Posterior vena cava (tissue), 2 donors: ENCODE measurements at regions not wholly inside any gene's neighbourhood (a gene's known extent, or its start where the extent isn't known, plus 50 kb on each side); places are given as distances from the start of the nearest gene placed in this dataset.

ENCODE experiments used
- DNase-seq: peaks from one replicate; pipeline ENCODE4 v3.0.0-alpha.2; 2020; ENCODE audit warnings: low spot score
- intact Hi-C, 2 donors: fragments of 100-400 bp; cut with DNase I; formaldehyde crosslinking; loops; one replicate each; pipeline versions ENCODE4 v1.14.1 to v1.14.2; 2022 to 2023
- donor health status: DM: yes; HTN: yes; CAD: no.
- donor health status: DM: yes; HTN: yes; CAD: no.

- DNase-seq: no peak
- intact Hi-C loops: no loop called here
These were observed 98.1 kb upstream of the PAPPA start for GRCh38 chr9:116055536-116055935.

DNA sequence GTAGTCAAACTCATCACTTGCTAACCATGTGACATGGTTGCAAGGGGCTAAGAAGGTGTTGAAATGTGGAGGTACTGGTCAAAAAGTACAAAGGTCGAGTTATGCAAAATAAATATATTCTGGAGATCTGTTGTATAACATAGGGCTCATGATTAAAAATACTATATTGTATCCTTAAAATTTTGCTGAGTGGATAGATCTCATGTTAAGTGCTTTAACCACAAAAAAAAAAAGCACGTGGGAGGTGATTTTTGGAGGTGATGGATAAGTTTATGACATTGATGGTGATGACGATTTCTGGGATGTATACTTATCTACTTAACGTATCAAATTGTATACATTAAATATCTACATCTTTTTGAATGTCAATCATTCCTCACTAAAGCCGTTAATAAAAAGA lies 96.2 kb upstream of the PAPPA start:
- intact Hi-C loops: no loop called here
- no peak for DNase-seq

DNA sequence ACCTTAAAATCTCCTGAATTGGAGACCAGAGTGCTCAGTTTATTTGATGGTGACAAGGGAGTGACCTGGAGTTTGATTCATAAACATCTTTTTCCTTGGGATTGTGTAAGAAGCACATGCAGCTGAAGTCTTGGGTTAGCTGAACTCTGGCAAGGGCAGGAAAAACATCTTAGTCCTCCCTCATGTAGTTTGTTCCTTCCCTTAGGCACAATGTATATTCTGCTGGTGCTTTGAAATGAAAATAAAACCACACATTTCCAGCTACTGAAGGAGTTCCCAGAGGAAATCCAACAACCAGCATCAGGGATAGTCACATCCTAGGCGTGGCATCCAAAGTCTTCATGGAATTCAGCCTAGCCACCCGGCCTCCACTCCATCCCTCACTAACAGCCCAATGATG lies 95.2 kb upstream of the PAPPA start:
- intact Hi-C loops: no loop called here
- no peak for DNase-seq

DNA sequence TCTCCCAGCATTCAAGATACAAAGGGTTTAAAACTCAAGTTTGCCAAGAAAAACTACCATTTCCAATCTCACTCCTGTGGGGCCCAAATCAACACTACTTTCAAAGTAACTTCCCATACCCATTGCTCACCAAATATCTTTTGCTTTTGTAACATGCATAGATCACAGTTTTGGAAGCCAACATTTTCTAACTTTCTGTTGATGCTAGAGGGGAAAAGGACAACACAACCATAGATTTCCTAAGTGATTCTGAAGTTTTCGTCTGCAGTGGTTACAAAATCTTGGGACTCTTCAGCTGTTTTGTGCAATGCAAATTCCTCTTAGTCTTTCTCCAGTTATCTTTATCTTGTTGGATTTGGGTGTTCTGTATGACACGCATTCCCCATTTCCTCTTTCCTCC lies 94.1 kb upstream of the PAPPA start:
- DNase-seq: no peak
- intact Hi-C loops: no loop called here

DNA sequence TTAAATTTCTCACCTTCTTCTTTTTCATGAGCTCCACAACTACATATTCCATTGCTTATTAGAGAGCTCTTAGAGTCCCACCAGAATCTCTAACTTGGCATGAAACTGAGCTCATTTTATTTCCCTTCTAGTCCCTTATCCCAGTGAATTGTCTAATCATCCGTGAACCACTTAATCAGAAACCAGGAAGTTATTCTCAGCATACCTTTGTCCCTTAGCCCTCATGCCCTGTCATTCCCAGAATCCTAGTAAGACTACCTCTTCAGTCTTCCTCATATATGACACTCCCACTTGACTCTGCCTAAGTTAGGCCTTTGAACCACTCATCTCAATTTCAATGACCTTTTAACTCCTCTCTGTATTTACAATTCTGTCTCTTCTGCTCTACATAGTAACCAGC lies 93.0 kb upstream of the PAPPA start:
- intact Hi-C loops: no loop called here
- no peak for DNase-seq

- DNase-seq: no peak
- intact Hi-C loops: no loop called here
These were observed 91.9 kb upstream of the PAPPA start for GRCh38 chr9:116061546-116062205.

- DNase-seq: no peak
- intact Hi-C loops: no loop called here
These were observed 91.4 kb upstream of the PAPPA start for GRCh38 chr9:116062206-116062550.

DNA sequence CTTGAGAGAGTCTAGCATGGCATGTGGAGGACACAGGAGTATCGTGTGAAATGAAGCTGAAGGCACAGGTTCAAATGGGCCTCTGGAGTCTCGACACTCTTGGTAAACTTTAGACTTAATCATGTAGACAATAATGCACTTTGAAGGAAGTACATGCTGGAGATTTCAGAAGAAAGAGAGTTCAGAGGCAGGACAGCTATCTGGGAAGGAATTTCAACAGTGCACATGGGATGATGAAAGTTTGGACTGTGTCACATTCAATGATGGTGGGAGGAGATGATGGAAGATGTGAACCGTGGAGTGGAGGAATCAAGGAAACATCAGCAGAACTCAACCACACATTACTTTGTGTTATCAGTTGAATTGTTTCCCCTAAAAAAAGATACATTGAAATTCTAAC lies 88.6 kb upstream of the PAPPA start:
- DNase-seq: no peak
- intact Hi-C loops: no loop called here

DNA sequence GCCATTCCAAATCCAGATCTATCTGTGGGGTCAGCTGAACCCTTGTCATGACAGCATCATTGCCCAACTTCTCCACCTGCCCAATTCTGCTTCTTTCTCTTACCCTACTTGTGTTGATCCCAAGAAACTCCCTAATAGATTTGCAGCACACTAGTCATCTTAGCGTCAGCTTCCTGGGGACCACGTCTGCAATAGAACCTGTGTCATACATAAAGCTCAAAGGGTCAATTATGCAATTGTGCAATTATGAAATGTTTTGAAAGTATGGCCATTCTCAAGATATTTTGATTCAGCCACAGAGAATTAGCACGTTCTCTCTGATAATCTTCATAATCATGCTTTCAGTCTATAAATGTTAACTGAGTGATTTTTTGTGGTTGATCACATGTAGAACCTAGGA lies 87.4 kb upstream of the PAPPA start:
- intact Hi-C loops: no loop called here
- DNase-seq: no peak

- no peak for DNase-seq
- intact Hi-C loops: no loop called here
These were observed 86.0 kb upstream of the PAPPA start for GRCh38 chr9:116067566-116067965.

GRCh38 chr9:116070256-116070914 lies 83.2 kb upstream of the PAPPA start:
- no peak for DNase-seq
- intact Hi-C loops: no loop called here

DNA sequence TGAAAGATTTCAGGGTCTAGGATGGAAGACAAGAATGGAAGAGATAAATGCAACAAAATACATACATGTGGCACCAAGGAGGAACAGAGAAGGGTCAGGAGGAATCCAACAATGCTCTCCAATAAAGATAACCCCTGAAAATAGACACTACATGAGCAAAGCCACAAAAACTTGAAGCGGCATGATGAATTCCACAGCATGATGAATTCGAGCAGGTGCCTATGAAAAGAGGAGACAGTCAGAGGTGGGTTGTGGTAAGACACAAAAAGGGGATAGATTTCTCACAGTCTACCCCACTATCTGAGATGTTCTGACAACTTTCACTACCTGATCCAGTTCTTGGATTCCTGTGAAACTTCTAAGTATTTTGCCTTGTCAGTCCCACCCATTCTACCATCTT lies 81.5 kb upstream of the PAPPA start:
- intact Hi-C loops: no loop called here
- DNase-seq: no peak

DNA sequence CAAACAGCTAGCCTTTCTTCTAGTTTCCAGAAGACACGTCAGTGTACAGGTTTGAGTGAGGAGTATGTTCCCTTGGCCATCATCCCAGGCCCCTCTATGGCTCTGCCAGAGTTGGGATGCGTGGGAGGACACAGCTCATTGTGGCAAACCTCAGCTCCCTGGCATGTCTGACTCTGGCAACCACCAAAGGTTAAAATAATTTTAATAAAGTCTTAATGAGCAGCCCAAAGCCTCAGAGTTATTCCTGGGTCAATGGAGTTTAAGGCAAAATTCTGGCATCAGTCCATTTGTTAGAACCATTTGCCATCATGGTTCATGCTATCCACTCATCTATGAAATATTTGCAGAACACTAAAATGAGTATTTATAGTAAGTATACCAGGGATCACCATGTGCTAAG lies 79.8 kb upstream of the PAPPA start:
- no peak for DNase-seq
- intact Hi-C loops: no loop called here

DNA sequence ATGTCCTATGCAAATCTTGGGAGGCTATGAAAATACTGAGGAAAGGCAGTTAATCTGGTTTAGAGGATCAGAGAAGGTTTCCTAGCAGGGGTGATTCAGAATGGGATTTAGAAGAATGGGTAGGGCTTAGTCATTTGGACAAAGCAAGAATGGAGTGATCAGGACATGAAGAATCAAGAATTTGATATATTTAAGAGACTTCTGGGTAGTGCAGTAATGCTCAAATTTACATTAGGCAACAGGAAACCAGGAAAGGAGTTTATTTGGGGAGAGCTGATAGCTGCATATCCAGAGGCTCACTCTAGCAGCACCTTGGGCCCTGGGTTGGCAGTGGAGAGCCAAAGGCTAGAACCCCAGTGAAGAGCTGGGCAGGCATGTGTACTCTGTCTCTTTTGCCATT lies 78.9 kb upstream of the PAPPA start:
- intact Hi-C loops: no loop called here
- DNase-seq: no peak

DNA sequence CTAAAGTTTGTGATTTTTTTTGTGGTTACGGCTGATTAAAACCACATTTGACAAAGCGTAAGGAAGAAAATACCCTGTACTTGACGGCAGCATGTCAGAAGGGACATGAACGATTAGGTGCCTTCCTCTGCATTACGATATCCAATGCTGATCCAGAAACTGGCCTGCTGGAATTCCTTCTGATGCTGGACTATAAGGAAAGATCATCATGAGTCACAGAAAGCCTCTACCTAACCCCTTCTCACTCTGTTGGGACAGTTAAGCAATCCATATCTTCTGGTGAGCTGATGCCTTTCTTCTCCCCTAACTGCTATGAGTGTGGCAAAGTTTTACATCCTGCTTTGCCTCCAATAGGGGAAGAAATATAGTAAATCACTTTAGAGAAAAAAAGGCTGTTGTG lies 78.4 kb upstream of the PAPPA start:
- intact Hi-C loops: no loop called here
- no peak for DNase-seq

DNA sequence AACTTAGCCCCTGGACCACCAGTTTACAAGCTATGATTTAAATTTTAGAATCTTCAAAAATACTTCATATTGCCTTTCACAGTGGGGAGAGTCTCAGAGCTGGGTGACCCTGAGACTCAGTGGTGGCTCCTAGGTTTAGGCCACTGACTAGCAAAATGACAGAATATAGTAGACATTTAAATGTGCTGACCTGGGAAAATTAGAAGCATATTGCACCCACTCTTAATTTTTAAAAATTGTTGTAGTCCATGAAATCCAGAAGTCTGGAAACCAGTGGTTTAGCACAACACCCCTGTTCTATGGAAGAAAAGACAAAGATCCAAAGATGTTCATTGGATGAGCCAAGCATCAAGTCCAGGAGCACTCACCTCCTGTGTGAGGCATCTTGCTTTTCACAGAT lies 75.0 kb upstream of the PAPPA start:
- DNase-seq: no peak
- intact Hi-C loops: no loop called here

DNA sequence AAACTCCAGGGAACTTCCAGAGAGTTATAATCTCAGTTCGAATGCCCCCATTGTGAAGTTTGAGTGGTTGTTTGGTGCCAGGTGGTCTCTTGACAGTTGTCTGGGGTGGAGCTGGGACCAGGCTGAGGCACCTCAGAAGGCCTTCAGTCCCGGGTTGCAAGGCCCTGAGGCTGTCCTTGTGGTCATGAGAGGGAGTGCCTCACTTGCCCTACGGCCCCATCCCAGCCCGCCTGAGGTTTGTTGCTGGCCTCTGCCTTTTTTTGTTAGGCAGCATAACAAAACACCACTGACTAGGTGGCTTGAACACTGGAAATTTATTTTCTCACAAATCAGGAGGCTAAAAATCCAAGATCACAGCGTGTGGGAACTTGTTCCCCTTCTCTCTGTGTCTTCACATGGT lies 73.0 kb upstream of the PAPPA start:
- no peak for DNase-seq
- intact Hi-C loops: no loop called here

GRCh38 chr9:116081435-116082115 lies 72.0 kb upstream of the PAPPA start:
- intact Hi-C loops: no loop called here
- DNase-seq: no peak

DNA sequence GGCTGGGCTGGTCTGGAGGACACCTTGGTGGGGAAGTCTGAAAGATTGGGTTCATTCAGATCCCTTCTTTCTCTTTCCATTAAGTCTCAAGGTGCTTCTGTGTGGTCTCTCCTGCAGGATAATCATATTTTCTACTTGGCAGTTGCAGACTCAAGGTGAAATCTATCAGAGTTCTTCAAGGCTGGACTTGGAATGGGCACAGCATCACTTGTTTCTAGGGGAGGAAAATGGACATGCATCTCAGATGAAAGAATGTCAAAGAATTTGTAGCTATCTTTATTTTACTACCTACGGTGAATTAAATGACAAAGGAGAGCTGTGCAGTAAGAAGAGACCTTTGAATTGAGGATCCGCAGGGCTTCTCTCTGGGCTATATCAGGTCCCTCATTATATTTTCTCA lies 69.8 kb upstream of the PAPPA start:
- intact Hi-C loops: no loop called here
- DNase-seq: no peak

- intact Hi-C loops: no loop called here
- no peak for DNase-seq
These were observed 69.1 kb upstream of the PAPPA start for GRCh38 chr9:116084497-116084896.

DNA sequence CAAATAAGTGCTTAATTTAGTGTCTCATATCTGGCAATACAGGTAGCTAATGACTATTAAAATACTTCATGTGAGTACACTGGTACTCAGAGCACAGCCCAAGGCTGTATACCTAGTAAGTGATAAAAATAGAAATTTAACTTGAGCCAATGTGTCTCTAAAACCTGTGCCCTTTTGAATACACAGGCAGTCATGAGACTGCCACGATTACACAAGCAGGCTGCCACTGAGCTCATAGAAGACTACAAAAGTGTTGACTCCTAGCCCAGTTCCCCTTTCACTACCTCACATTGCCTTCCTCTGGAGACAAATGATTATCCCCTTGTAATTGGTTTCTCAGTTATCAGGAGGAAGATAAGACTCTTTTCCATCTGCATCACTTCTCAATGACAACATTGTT lies 66.3 kb upstream of the PAPPA start:
- intact Hi-C loops: no loop called here
- DNase-seq: no peak
